Body of pancreas (tissue), 4 donors: ENCODE measurements at regions not wholly inside any gene's neighbourhood (a gene's known extent, or its start where the extent isn't known, plus 50 kb on each side); places are given as distances from the start of the nearest gene placed in this dataset.

Experiments used
- ATAC-seq: fragments of 150-250 bp; one replicate; pipeline ENCODE4 v1.9.1; 2016
- DNase-seq, 4 donors: peaks; one replicate each; pipeline ENCODE4 v3.0.0-alpha.2; 2019
- H3K27ac ChIP-seq, 4 donors: fragments of 200-600 bp; sonication (generic); 1 replicate in 3 of 4; 2 replicates in 1 of 4; pipeline versions ENCODE4 v1.5.1 to v1.6.1; 2016 to 2019; ENCODE audit warnings: mild to moderate bottlenecking in 1 of 4, mixed read lengths in 1 of 4, moderate library complexity in 1 of 4
- H3K27me3 ChIP-seq, 2 donors: fragments of 200-600 bp; sonication (generic); one replicate each; pipeline ENCODE4 v1.6.0; 2016; ENCODE audit warnings: mild to moderate bottlenecking in 1 of 2
- H3K36me3 ChIP-seq, 2 donors: fragments of 200-600 bp; sonication (generic); replicated peaks in 1 of 2; 2 replicates each; pipeline ENCODE4 v1.5.1; 2016; ENCODE audit warnings: low read depth in 2 of 2; ENCODE audit not compliant: insufficient read depth in 1 of 2
- H3K4me1 ChIP-seq: fragments of 200-600 bp; sonication (generic); one replicate; pipeline ENCODE4 v1.6.0; 2016
- H3K4me3 ChIP-seq, 2 donors: fragments of 200-600 bp; sonication (generic); 1 replicate in 1 of 2; 2 replicates in 1 of 2; pipeline ENCODE4 v1.5.1; 2016 to 2019
- H3K9me3 ChIP-seq, 3 donors: fragments of 200-600 bp; sonication (generic); 1 replicate in 2 of 3; 2 replicates in 1 of 3; pipeline ENCODE4 v1.5.1; 2016
- POLR2A ChIP-seq, 3 donors: fragments of 450-650 bp; IDR thresholded peaks; one replicate each; pipeline ENCODE4 v1.6.1; 2016; ENCODE audit warnings: antibody characterized with exemption in 3 of 3, mild to moderate bottlenecking in 2 of 3
- WGBS, 2 donors: methylation state at CpG; one replicate each; pipeline ENCODE4 v1.1.5; 2017; 5-methylcytosine and 5-hydroxymethylcytosine counted together
- intact Hi-C: fragments of 100-400 bp; cut with DNase I; formaldehyde crosslinking; loops from one replicate; pipeline ENCODE4 v1.15.1; 2023
- TF ChIP-seq, protein P1 (sequence below), 7 experiments: fragments of 450-650 bp in 4 of 7; fragments of 200-600 bp in 3 of 7; sonication (generic) in 3 of 7; IDR thresholded peaks; one replicate each; pipeline ENCODE4 v1.5.1; 2016 to 2019; ENCODE audit warnings: antibody characterized with exemption in 7 of 7

DNA sequence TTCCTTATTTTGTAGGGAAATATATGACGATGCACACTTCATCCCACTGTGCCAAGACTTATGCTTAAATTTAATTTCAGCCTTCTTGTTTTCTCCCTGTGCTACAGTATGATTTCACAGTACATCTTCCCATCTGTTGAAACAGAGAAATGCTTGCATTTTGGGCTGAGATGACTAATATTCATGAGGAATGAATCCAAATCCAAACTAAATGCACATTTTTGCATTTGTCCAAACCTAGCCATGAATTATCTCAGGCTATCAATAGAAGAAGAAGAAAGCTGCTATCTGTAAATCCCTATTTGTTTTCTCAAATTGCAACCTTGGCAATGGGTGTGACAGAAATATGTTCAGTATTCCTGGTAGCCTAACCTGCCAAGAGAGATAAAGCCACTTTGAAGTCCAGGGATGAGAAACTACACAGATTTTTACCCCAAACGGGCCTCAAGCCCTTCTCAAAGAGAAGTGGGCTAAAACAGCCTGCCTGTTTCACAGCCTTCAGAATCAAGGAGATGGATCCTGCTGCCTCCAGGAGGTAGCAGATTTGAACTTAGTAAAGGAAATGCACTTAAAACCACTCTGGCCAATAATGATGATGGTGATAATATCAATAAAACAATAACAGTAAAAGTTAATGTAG, 306.9 kb upstream of the NT5C1B start:
- DNase-seq = no peak

DNA sequence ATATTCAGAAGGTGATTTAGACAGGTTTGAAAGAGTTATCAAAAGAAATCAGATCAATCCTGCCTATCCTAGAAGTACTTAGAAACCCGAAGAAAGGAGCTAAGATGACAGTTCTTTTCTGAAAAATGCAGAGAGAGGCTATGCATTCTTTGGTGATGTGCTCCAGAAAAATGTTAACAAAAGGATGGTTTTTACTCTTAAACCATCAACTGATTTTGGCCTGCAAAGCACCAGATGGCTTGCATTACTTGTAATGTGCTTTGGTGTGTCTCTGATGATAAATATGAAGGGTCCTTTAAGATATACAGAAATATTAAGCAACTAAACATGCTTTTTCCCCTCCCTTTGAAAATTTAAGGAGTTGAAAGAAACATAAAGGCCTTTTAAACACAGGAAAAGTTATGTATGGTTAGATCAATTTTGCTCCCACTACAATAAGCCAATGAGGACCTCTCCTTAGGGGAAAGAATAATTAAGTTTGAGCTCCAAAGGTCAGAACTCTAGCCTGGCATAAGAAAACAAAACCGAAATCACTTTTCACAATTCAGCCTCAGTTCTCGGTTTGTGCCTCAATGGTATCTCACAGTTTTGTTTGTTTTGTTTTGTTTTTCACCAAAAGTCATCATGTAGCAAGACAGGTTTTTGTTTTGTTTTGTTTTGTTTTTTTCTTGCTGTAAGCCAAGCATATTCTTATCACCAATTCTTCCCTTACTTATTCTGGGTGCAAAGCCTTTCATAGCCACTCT, 302.4 kb upstream of the NT5C1B start:
- no peaks in the 10 kb centered on the region for H3K4me1 ChIP-seq
- ATAC-seq = no peak
- no peak overlapping the region for H3K27ac ChIP-seq
- TF ChIP-seq, protein P1, sequence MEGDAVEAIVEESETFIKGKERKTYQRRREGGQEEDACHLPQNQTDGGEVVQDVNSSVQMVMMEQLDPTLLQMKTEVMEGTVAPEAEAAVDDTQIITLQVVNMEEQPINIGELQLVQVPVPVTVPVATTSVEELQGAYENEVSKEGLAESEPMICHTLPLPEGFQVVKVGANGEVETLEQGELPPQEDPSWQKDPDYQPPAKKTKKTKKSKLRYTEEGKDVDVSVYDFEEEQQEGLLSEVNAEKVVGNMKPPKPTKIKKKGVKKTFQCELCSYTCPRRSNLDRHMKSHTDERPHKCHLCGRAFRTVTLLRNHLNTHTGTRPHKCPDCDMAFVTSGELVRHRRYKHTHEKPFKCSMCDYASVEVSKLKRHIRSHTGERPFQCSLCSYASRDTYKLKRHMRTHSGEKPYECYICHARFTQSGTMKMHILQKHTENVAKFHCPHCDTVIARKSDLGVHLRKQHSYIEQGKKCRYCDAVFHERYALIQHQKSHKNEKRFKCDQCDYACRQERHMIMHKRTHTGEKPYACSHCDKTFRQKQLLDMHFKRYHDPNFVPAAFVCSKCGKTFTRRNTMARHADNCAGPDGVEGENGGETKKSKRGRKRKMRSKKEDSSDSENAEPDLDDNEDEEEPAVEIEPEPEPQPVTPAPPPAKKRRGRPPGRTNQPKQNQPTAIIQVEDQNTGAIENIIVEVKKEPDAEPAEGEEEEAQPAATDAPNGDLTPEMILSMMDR (IDR thresholded peaks at IDR 0.05) = no peak
- no peak for TF ChIP-seq POLR2A (IDR thresholded peaks at IDR 0.05)
- no peaks in the 10 kb centered on the region for H3K36me3 ChIP-seq
- H3K27me3 ChIP-seq = no peaks in the 10 kb centered on the region
- 84 to 90% methylated on average over 3 of the region's 3 CpGs for WGBS, 2 donors
- no peaks in the 10 kb centered on the region for H3K9me3 ChIP-seq
- intact Hi-C loops = no loop called here
- H3K4me3 ChIP-seq = no peak overlapping the region
- no peak for DNase-seq

More for the DNA sequence above, 306.9 kb upstream of the NT5C1B start:
- Histone ChIP-seq H3K9me3 (no peaks in the 10 kb centered on the region), H3K36me3 (no peaks in the 10 kb centered on the region), H3K4me1 (no peaks in the 10 kb centered on the region), H3K27me3 (no peaks in the 10 kb centered on the region), H3K4me3 (no peak overlapping the region), H3K27ac (no peak overlapping the region)
- whole genome bisulfite sequencing, 2 donors = 44 to 53% methylated on average over 2 of the region's 2 CpGs
- intact Hi-C loops = no loop called here
- TF ChIP-seq, protein P1 (IDR thresholded peaks at IDR 0.05) = no peak
- no peak for TF ChIP-seq POLR2A (IDR thresholded peaks at IDR 0.05)
- no peak for ATAC-seq

DNA sequence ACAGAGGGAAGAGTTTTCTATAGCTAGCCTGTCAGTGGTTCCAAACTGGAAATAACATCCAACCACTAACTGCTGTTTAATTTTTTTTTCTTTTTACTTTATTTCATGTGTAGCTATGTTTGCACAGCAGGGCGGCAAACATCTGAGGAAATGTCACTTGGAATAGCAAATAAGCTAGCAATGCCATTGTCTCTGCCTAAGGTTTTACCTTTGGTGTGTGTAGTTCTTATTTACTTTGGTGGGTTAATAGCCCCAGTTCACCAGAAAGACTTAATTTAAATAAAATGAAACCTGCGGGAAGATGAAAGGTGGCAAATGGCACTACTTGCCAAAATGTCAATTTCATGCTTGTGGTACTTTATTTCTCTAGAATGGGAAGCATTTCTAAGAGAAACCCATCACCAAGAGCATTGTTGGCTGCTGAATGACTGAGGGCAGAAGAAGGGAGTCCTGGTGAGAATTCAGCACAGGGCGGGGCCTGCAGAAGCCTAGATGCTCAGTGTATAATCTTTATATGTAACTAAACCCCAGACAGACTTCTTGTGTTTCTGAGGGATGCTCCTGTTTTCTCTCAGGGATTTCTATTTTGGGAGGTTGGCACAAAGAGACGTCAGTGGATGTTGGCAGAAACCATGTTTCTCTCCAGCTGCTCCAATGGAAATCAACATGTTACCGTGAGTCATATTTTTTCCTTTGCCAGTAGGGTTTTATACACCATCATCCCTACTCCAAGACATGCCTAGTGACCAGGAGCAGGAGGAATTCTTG, 300.4 kb upstream of the NT5C1B start:
- no peaks in the 10 kb centered on the region for H3K27me3 ChIP-seq
- no peaks in the 10 kb centered on the region for H3K36me3 ChIP-seq
- no peak for TF ChIP-seq POLR2A (IDR thresholded peaks at IDR 0.05)
- TF ChIP-seq, protein P1 (IDR thresholded peaks at IDR 0.05) = no peak
- intact Hi-C loops = no loop called here
- DNase-seq (no peak), ATAC-seq (no peak)
- no peaks in the 10 kb centered on the region for H3K9me3 ChIP-seq
- H3K4me1 ChIP-seq = no peaks in the 10 kb centered on the region
- H3K4me3 ChIP-seq = no peak overlapping the region
- WGBS, 2 donors = 55 to 60% methylated on average over 5 of the region's 5 CpGs
- no peak overlapping the region for H3K27ac ChIP-seq

DNA sequence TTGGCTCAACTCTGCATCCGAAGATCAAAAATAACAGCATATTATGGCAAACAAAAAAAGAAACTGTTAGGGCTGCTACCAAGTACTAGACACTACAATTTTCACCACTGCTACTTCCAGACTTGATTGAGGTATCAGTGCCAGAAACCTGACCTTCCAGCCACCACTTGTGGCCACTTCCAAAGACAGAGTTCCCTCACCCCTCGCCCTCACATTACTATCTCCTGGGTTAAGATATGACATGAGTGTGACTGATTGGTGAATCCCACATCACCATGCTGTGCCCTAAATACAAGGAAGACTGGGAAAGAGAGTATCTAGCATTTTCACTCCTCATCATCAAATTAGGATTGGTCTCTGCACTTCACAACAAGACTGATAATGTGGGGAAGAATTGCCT, 296.1 kb upstream of the NT5C1B start:
- TF ChIP-seq, protein P1 (IDR thresholded peaks at IDR 0.05) = no peak
- TF ChIP-seq POLR2A (IDR thresholded peaks at IDR 0.05) = no peak
- no peaks in the 10 kb centered on the region for H3K27me3 ChIP-seq
- H3K4me1 ChIP-seq = no peaks in the 10 kb centered on the region
- WGBS, 2 donors = 76 to 82% methylated on average over 2 of the region's 2 CpGs
- H3K4me3 ChIP-seq = no peak overlapping the region
- intact Hi-C loops = no loop called here
- no peak overlapping the region for H3K27ac ChIP-seq
- H3K36me3 ChIP-seq = no peaks in the 10 kb centered on the region
- ATAC-seq = no peak
- no peaks in the 10 kb centered on the region for H3K9me3 ChIP-seq
- DNase-seq = no peak
